ENCODE measurements at regions not wholly inside any gene's neighbourhood (a gene's known extent, or its start where the extent isn't known, plus 50 kb on each side); places are given as distances from the start of the nearest gene placed in this dataset.

GRCh38 chr18:34543945-34544344 is 166.2 kb upstream of the DTNA start:
- no peaks in the 10 kb centered on the region for H3K79me2 ChIP-seq (ENCODE audit: low read length)
- H4K20me1 ChIP-seq (ENCODE audit: insufficient read depth, low read depth, low read length): no peaks in the 10 kb centered on the region
- H3K9ac ChIP-seq (ENCODE audit: low read length): no peak overlapping the region
- H3K4me2 ChIP-seq (ENCODE audit: low read depth, low read length, poor library complexity, severe bottlenecking): no peak overlapping the region
- no peak overlapping the region for H3K27ac ChIP-seq (ENCODE audit: low read length)
- no peak overlapping the region for H2AFZ ChIP-seq (ENCODE audit: low read length)
- no peaks in the 10 kb centered on the region for H3K9me2 ChIP-seq (replicated peaks; ENCODE audit: insufficient read depth, low read length)
- DNase-seq: no peak
- H3K27me3 ChIP-seq (ENCODE audit: low read length): no peaks in the 10 kb centered on the region
- no peak overlapping the region for H3K4me3 ChIP-seq (ENCODE audit: low read length)
- H3K4me1 ChIP-seq (ENCODE audit: low read length): no peaks in the 10 kb centered on the region
- no peaks in the 10 kb centered on the region for H3K9me3 ChIP-seq (ENCODE audit: low read length)
- H3K36me3 ChIP-seq (ENCODE audit: insufficient read depth, low read length): no peaks in the 10 kb centered on the region

DNA sequence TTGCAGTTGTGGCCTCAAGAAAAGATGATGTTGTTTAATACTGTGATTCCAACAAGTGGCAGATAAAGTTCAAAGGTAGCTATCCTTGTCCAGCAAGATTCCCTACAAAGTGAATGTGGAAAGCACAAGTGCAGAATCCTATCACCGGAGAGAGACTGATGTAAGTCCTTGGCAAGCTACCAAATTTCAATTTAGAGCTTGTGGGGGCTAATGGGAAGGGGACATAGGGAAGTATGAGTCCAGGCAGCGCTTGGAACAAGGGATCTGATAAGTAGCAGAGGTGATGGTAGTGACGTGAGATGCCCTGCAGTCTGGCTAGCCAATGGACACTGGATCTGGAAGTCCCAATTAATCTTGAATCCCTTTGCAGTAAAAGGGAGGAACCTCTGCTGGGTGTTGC is 165.2 kb upstream of the DTNA start:
- Histone ChIP-seq H3K79me2 (ENCODE audit: low read length) (no peaks in the 10 kb centered on the region), H3K4me3 (ENCODE audit: low read length) (no peak overlapping the region), H3K9ac (ENCODE audit: low read length) (no peak overlapping the region), H3K27ac (ENCODE audit: low read length) (no peak overlapping the region), H3K4me2 (ENCODE audit: low read depth, low read length, poor library complexity, severe bottlenecking) (no peak overlapping the region), H3K36me3 (ENCODE audit: insufficient read depth, low read length) (no peaks in the 10 kb centered on the region), H3K27me3 (ENCODE audit: low read length) (no peaks in the 10 kb centered on the region), H2AFZ (ENCODE audit: low read length) (no peak overlapping the region), H3K4me1 (ENCODE audit: low read length) (no peaks in the 10 kb centered on the region), H3K9me2 (replicated peaks; ENCODE audit: insufficient read depth, low read length) (no peaks in the 10 kb centered on the region), H4K20me1 (ENCODE audit: insufficient read depth, low read depth, low read length) (no peaks in the 10 kb centered on the region), H3K9me3 (ENCODE audit: low read length) (no peaks in the 10 kb centered on the region)
- no peak for DNase-seq

DNA sequence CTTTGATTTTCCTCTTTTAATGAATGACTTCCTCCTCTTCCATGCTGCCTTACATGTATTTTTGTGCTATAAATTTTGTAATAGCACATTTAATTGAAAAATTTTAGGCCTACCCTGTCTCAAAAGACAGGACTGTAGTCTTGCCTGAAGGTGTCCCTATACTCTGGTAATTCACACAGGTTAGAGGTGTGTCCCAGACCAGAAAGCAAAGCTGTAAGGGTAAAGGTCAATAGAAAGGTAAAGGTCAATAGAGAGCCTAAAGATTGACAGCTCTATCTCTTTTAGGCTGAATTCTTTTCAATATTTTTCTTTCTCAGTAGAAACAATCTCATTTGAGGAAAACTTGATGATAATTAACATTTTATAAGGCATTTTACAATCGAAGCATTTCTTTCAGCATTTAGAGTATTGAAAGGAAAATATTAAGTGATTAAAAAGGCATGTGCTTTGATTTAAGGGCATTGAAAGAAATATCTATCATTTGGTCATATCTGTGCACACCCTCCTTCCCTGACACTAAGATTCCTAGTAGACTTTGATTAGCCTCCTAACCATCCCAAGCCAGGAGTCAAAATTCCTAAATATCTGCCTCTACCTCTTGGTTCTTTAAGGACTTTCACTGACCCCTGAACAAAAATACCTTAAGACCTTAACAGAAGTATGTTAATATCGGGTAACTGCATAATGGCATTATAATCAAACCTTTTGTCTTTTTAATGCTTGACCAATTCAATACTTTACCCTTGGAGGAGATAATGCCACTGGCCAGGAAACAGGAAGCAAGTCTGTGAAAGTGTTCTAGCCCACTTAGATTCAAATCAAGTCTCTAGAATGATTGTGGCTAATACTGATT is 161.8 kb upstream of the DTNA start:
- no peaks in the 10 kb centered on the region for H4K20me1 ChIP-seq (ENCODE audit: insufficient read depth, low read depth, low read length)
- no peak for DNase-seq
- no peaks in the 10 kb centered on the region for H3K4me1 ChIP-seq (ENCODE audit: low read length)
- H3K9me2 ChIP-seq (replicated peaks; ENCODE audit: insufficient read depth, low read length): no peaks in the 10 kb centered on the region
- H3K9ac ChIP-seq (ENCODE audit: low read length): no peak overlapping the region
- H3K36me3 ChIP-seq (ENCODE audit: insufficient read depth, low read length): no peaks in the 10 kb centered on the region
- H3K4me2 ChIP-seq (ENCODE audit: low read depth, low read length, poor library complexity, severe bottlenecking): no peak overlapping the region
- no peak overlapping the region for H3K27ac ChIP-seq (ENCODE audit: low read length)
- no peaks in the 10 kb centered on the region for H3K79me2 ChIP-seq (ENCODE audit: low read length)
- H2AFZ ChIP-seq (ENCODE audit: low read length): no peak overlapping the region
- H3K4me3 ChIP-seq (ENCODE audit: low read length): no peak overlapping the region
- H3K9me3 ChIP-seq (ENCODE audit: low read length): no peaks in the 10 kb centered on the region
- no peaks in the 10 kb centered on the region for H3K27me3 ChIP-seq (ENCODE audit: low read length)

DNA sequence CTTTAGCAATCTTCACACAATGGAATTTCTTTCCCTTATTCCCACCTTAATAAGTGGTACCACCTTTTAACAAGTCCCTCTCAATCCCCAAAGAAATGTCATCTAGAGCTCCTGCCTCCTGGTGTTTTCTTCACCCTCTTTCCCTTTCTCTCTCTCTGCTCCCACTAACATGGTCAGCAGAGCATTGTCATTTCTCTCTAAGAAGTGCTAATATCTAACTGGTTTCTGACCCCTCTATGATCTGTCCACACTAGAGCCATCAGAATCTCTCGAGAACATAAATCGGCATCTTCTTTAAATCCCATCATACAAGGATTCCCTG is 161.2 kb upstream of the DTNA start:
- H4K20me1 ChIP-seq (ENCODE audit: insufficient read depth, low read depth, low read length): no peaks in the 10 kb centered on the region
- DNase-seq: no peak
- H3K27ac ChIP-seq (ENCODE audit: low read length): no peak overlapping the region
- no peak overlapping the region for H2AFZ ChIP-seq (ENCODE audit: low read length)
- no peak overlapping the region for H3K4me3 ChIP-seq (ENCODE audit: low read length)
- no peaks in the 10 kb centered on the region for H3K9me2 ChIP-seq (replicated peaks; ENCODE audit: insufficient read depth, low read length)
- H3K4me1 ChIP-seq (ENCODE audit: low read length): no peaks in the 10 kb centered on the region
- H3K9me3 ChIP-seq (ENCODE audit: low read length): no peaks in the 10 kb centered on the region
- no peak overlapping the region for H3K9ac ChIP-seq (ENCODE audit: low read length)
- no peaks in the 10 kb centered on the region for H3K36me3 ChIP-seq (ENCODE audit: insufficient read depth, low read length)
- H3K79me2 ChIP-seq (ENCODE audit: low read length): no peaks in the 10 kb centered on the region
- no peak overlapping the region for H3K4me2 ChIP-seq (ENCODE audit: low read depth, low read length, poor library complexity, severe bottlenecking)
- H3K27me3 ChIP-seq (ENCODE audit: low read length): no peaks in the 10 kb centered on the region

- no peaks in the 10 kb centered on the region for H3K9me2 ChIP-seq (replicated peaks; ENCODE audit: insufficient read depth, low read length)
- no peak for DNase-seq
- H3K27ac ChIP-seq (ENCODE audit: low read length): no peak overlapping the region
- H4K20me1 ChIP-seq (ENCODE audit: insufficient read depth, low read depth, low read length): no peaks in the 10 kb centered on the region
- H3K4me3 ChIP-seq (ENCODE audit: low read length): no peak overlapping the region
- no peaks in the 10 kb centered on the region for H3K36me3 ChIP-seq (ENCODE audit: insufficient read depth, low read length)
- no peaks in the 10 kb centered on the region for H3K9me3 ChIP-seq (ENCODE audit: low read length)
- no peaks in the 10 kb centered on the region for H3K4me1 ChIP-seq (ENCODE audit: low read length)
- H3K27me3 ChIP-seq (ENCODE audit: low read length): no peaks in the 10 kb centered on the region
- no peak overlapping the region for H3K4me2 ChIP-seq (ENCODE audit: low read depth, low read length, poor library complexity, severe bottlenecking)
- H3K79me2 ChIP-seq (ENCODE audit: low read length): no peaks in the 10 kb centered on the region
- H2AFZ ChIP-seq (ENCODE audit: low read length): no peak overlapping the region
- no peak overlapping the region for H3K9ac ChIP-seq (ENCODE audit: low read length)
These were observed 160.7 kb upstream of the DTNA start for GRCh38 chr18:34549367-34549766.

DNA sequence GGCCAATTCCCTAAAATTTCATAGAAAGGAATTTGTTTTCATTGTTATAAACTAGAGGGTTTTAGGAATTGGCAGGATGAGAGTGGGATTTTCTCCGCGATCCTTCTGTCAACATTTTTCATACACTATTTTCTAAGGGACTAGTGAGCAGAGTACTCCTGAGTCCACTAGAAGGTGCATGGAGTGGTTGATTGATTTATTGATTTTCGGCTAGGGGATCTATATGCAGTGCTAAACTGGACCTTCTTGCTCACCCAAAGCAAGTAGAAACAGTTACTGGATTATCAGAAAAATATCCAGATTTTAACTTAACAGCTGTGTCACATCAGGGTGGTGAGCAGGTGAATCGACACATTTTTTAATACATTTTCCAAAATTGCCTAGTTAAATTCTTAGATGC is 159.9 kb upstream of the DTNA start:
- Histone ChIP-seq H3K79me2 (ENCODE audit: low read length) (no peaks in the 10 kb centered on the region), H3K9ac (ENCODE audit: low read length) (no peak overlapping the region), H3K4me2 (ENCODE audit: low read depth, low read length, poor library complexity, severe bottlenecking) (no peak overlapping the region), H2AFZ (ENCODE audit: low read length) (no peak overlapping the region), H3K27ac (ENCODE audit: low read length) (no peak overlapping the region), H3K36me3 (ENCODE audit: insufficient read depth, low read length) (no peaks in the 10 kb centered on the region), H4K20me1 (ENCODE audit: insufficient read depth, low read depth, low read length) (no peaks in the 10 kb centered on the region), H3K9me3 (ENCODE audit: low read length) (no peaks in the 10 kb centered on the region), H3K4me1 (ENCODE audit: low read length) (no peaks in the 10 kb centered on the region), H3K4me3 (ENCODE audit: low read length) (no peak overlapping the region), H3K9me2 (replicated peaks; ENCODE audit: insufficient read depth, low read length) (no peaks in the 10 kb centered on the region), H3K27me3 (ENCODE audit: low read length) (no peaks in the 10 kb centered on the region)
- DNase-seq: no peak

GRCh38 chr18:34550902-34551301 is 159.2 kb upstream of the DTNA start:
- H2AFZ ChIP-seq (ENCODE audit: low read length): no peak overlapping the region
- no peaks in the 10 kb centered on the region for H3K79me2 ChIP-seq (ENCODE audit: low read length)
- no peaks in the 10 kb centered on the region for H3K36me3 ChIP-seq (ENCODE audit: insufficient read depth, low read length)
- H3K27ac ChIP-seq (ENCODE audit: low read length): no peak overlapping the region
- no peaks in the 10 kb centered on the region for H3K9me3 ChIP-seq (ENCODE audit: low read length)
- no peaks in the 10 kb centered on the region for H3K27me3 ChIP-seq (ENCODE audit: low read length)
- no peaks in the 10 kb centered on the region for H3K9me2 ChIP-seq (replicated peaks; ENCODE audit: insufficient read depth, low read length)
- H4K20me1 ChIP-seq (ENCODE audit: insufficient read depth, low read depth, low read length): no peaks in the 10 kb centered on the region
- no peak overlapping the region for H3K4me2 ChIP-seq (ENCODE audit: low read depth, low read length, poor library complexity, severe bottlenecking)
- H3K4me3 ChIP-seq (ENCODE audit: low read length): no peak overlapping the region
- no peaks in the 10 kb centered on the region for H3K4me1 ChIP-seq (ENCODE audit: low read length)
- no peak for DNase-seq
- no peak overlapping the region for H3K9ac ChIP-seq (ENCODE audit: low read length)

- Histone ChIP-seq H2AFZ (ENCODE audit: low read length) (no peak overlapping the region), H3K9me3 (ENCODE audit: low read length) (no peaks in the 10 kb centered on the region), H3K9me2 (replicated peaks; ENCODE audit: insufficient read depth, low read length) (no peaks in the 10 kb centered on the region), H3K79me2 (ENCODE audit: low read length) (no peaks in the 10 kb centered on the region), H3K4me3 (ENCODE audit: low read length) (no peak overlapping the region), H4K20me1 (ENCODE audit: insufficient read depth, low read depth, low read length) (no peaks in the 10 kb centered on the region), H3K4me1 (ENCODE audit: low read length) (no peaks in the 10 kb centered on the region), H3K4me2 (ENCODE audit: low read depth, low read length, poor library complexity, severe bottlenecking) (no peak overlapping the region), H3K27me3 (ENCODE audit: low read length) (no peaks in the 10 kb centered on the region), H3K36me3 (ENCODE audit: insufficient read depth, low read length) (no peaks in the 10 kb centered on the region), H3K27ac (ENCODE audit: low read length) (no peak overlapping the region), H3K9ac (ENCODE audit: low read length) (no peak overlapping the region)
- DNase-seq: no peak
These were observed 158.3 kb upstream of the DTNA start for GRCh38 chr18:34551824-34552223.

Measured in Karpas-422 (cell line).